ENCODE measurements at regions not wholly inside any gene's neighbourhood (a gene's known extent, or its start where the extent isn't known, plus 50 kb on each side); places are given as distances from the start of the nearest gene placed in this dataset.
"Not testable (repeated sequence)": the region's sequence is repeated elsewhere in the genome, so short reads cannot be mapped to it uniquely, and the experiment has no call there.

DNA sequence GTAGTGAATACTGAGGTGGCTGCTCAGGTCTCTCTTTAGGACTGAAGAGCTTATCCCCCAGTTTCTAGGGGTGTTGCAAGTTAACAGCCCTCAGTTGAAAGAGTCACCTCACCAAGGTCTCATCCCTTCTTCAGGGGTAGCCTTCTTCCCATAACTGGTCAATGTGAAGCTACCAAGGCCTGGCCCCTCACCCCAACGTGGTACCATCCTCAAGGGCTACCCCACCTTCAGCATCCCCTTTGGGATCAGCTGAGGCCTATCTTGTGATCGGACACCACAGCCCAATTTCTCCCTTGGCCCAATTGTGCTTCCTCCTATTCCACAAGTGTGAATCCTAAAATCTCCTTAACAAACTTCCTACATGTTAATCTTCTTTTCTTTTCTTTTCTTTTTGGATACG is 289.5 kb upstream of the MKLN1 start:
- H3K27ac ChIP-seq (ENCODE audit: low read length) = peak overlapping the region; percentile 11
- H3K4me1 ChIP-seq (ENCODE audit: control insufficient read depth in 1 of 2, insufficient read depth in 2 of 2, low read length in 2 of 2) = peaks cover 8 to 34% of the 10 kb centered on the region in 2 donors
- no peaks in the 10 kb centered on the region for H3K27me3 ChIP-seq (ENCODE audit: low read depth, low read length)
- no peak overlapping the region for H3K4me3 ChIP-seq (ENCODE audit: low read depth in 1 of 2, low read length in 2 of 2)
- H3K9me3 ChIP-seq (ENCODE audit: control insufficient read depth in 1 of 2, low read length in 2 of 2) = no peaks in the 10 kb centered on the region
- H3K36me3 ChIP-seq (ENCODE audit: control insufficient read depth in 1 of 2, insufficient read depth in 2 of 2, low read length in 2 of 2) = no peaks in the 10 kb centered on the region

DNA sequence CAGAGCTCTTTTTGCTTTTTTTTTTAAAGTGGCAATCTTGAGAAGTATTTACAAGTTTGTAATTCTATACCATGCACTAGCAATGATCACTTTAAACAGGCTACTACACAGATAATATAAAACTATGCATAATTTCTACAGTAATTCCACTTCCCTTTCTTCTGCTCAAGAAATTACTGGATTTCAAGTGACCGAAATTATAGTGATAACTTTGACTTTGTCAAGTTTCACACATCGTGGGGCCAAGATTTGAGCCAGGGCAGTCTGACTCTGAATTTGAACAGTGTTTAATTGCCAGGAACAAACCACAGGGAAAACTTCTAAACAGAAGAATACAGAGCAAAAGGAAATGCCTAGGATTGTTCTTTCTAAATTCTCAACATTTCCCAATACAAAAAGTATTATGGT is 288.3 kb upstream of the MKLN1 start:
- no peaks in the 10 kb centered on the region for H3K9me3 ChIP-seq (ENCODE audit: control insufficient read depth in 1 of 2, low read length in 2 of 2)
- no peaks in the 10 kb centered on the region for H3K27me3 ChIP-seq (ENCODE audit: low read depth, low read length)
- H3K4me3 ChIP-seq (ENCODE audit: low read depth in 1 of 2, low read length in 2 of 2) = no peak overlapping the region
- H3K36me3 ChIP-seq (ENCODE audit: control insufficient read depth in 1 of 2, insufficient read depth in 2 of 2, low read length in 2 of 2) = no peaks in the 10 kb centered on the region
- peaks cover 8 to 29% of the 10 kb centered on the region in 2 donors for H3K4me1 ChIP-seq (ENCODE audit: control insufficient read depth in 1 of 2, insufficient read depth in 2 of 2, low read length in 2 of 2)
- peak overlapping the region; percentile 69 for H3K27ac ChIP-seq (ENCODE audit: low read length)

DNA sequence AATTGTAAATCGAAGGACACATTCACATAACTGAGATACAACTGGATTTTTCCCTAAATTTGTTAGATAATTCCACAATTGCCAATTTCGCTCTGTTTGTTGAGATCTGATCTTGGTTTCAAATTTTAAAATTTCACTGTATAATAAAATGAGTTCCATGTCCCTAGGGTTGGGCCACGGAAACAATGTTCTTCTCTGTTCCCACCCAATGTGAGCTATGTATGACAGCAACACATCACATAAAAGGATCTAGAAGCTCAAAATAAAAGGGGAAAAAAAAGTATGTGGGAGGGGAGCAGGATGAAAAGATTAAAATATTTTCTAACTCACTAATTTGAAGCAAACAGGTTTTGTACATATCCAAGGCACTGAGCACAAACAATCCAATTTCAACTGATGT is 287.8 kb upstream of the MKLN1 start:
- H3K9me3 ChIP-seq (ENCODE audit: control insufficient read depth in 1 of 2, low read length in 2 of 2) = no peaks in the 10 kb centered on the region
- no peaks in the 10 kb centered on the region for H3K36me3 ChIP-seq (ENCODE audit: control insufficient read depth in 1 of 2, insufficient read depth in 2 of 2, low read length in 2 of 2)
- H3K27me3 ChIP-seq (ENCODE audit: low read depth, low read length) = no peaks in the 10 kb centered on the region
- H3K4me1 ChIP-seq (ENCODE audit: control insufficient read depth in 1 of 2, insufficient read depth in 2 of 2, low read length in 2 of 2) = peaks cover 8 to 25% of the 10 kb centered on the region in 2 donors
- peak overlapping the region; percentile 69 for H3K27ac ChIP-seq (ENCODE audit: low read length)
- H3K4me3 ChIP-seq (ENCODE audit: low read depth in 1 of 2, low read length in 2 of 2) = no peak overlapping the region

DNA sequence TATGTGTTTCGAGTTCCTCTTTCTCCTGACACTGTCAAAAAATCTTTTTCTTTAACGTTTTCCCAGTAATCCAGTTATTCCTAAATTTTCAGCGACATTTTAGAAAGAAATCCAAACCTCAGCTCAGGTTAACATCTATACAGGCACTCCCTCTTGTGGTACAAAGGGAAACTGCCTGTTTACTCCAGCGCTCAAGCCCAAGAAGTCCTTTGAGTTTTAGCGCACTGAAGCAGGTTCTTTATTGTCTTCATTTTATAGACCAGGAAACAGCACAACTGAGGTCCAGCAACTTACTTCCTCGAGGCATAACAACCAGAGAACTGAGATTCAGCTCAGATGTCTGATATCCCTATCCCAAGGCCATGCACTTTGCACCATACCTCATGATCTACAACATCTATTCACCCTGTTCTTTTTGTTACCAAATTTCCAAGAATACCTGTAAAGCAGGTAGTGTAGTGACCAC is 287.2 kb upstream of the MKLN1 start:
- Histone ChIP-seq H3K27me3 (ENCODE audit: low read depth, low read length) (no peaks in the 10 kb centered on the region), H3K4me1 (ENCODE audit: control insufficient read depth in 1 of 2, insufficient read depth in 2 of 2, low read length in 2 of 2) (peaks cover 8 to 22% of the 10 kb centered on the region in 2 donors), H3K36me3 (ENCODE audit: control insufficient read depth in 1 of 2, insufficient read depth in 2 of 2, low read length in 2 of 2) (no peaks in the 10 kb centered on the region), H3K27ac (ENCODE audit: low read length) (peak overlapping the region; percentile 18), H3K9me3 (ENCODE audit: control insufficient read depth in 1 of 2, low read length in 2 of 2) (peaks cover 0 to 1% of the 10 kb centered on the region in 2 donors), H3K4me3 (ENCODE audit: low read depth in 1 of 2, low read length in 2 of 2) (no peak overlapping the region)

DNA sequence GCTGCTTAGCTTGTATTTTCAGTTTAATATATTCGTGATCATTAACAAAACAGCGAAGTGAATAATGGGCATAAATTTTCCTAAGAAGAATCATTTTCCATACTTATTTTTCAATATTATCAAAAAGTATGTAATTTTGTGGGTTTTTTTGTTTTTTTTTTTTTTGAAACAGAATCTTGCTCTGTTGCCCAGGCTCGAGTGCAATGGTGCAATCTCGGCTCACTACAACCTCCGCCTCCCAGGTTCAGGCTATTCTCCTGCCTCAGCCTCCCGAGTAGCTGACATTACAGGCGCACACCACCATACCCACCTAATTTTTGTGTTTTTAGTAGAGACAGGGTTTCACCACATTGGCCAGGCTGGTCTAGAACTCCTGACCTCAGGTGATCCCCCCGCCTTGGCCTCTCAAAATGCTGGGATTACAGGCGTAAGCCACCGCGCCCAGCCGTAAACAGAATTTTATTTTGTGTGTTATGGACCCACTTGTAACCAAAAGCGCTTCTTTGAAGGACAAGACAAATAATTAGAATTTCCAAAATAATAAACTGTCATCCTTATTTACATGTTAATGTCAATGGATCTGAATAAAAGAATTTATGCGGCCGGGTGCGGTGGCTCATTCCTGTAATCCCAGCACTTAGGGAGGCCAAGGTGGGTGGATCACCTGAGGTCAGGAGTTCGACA is 286.5 kb upstream of the MKLN1 start:
- not testable (repeated sequence) for H3K36me3 ChIP-seq (ENCODE audit: control insufficient read depth in 1 of 2, insufficient read depth in 2 of 2, low read length in 2 of 2); H3K4me3 ChIP-seq (ENCODE audit: low read depth in 1 of 2, low read length in 2 of 2); H3K27me3 ChIP-seq (ENCODE audit: low read depth, low read length); H3K27ac ChIP-seq (ENCODE audit: low read length); H3K9me3 ChIP-seq (ENCODE audit: control insufficient read depth in 1 of 2, low read length in 2 of 2)
- peaks cover 8 to 22% of the 10 kb centered on the region in 2 donors for H3K4me1 ChIP-seq (ENCODE audit: control insufficient read depth in 1 of 2, insufficient read depth in 2 of 2, low read length in 2 of 2)

DNA sequence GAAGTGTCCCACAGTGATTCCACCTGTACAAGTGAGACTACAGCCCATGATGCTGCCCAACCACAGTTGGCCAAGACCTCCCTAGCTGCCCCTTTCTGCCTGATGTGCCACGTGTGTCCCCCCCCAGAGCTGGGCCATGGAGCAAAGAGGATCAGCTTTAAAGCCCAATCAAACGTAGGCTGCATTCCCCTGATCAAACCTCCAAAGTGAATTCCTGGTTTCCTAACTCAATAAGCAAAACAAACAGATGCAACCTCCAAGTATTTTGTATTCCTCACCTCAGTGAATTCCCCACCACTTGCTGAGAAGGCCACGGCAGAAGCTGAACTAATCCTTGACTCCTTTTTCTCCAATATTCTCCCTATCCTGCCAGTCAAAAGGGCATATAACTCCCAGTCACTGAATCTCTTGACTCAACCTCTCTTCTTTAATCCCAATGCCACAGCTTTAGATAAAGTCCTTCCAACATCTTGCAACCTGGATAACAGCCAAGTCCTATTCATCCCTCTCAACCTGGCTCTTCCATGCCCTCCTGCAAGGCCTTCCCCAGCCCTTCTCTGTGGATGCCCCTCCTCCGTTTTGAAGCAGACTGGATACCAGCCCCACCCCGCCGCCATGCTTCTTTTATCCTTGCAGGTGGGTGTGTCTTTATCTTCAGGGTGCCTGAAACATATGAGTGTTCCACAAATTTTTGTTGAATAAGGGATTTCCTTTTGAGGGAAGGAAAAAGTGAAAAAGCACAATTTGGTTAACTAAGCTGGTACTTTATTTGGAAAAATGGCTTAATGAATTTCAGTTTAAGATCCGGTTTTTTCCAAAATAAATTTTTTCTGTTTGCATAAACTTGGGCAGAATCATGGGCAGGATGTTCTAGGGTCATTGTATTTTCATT is 285.2 kb upstream of the MKLN1 start:
- Histone ChIP-seq H3K4me3 (ENCODE audit: low read depth in 1 of 2, low read length in 2 of 2) (no peak overlapping the region), H3K4me1 (ENCODE audit: control insufficient read depth in 1 of 2, insufficient read depth in 2 of 2, low read length in 2 of 2) (peaks cover 8 to 22% of the 10 kb centered on the region in 2 donors), H3K36me3 (ENCODE audit: control insufficient read depth in 1 of 2, insufficient read depth in 2 of 2, low read length in 2 of 2) (no peaks in the 10 kb centered on the region), H3K9me3 (ENCODE audit: control insufficient read depth in 1 of 2, low read length in 2 of 2) (peaks cover 0 to 5% of the 10 kb centered on the region in 2 donors), H3K27ac (ENCODE audit: low read length) (no peak overlapping the region), H3K27me3 (ENCODE audit: low read depth, low read length) (no peaks in the 10 kb centered on the region)

DNA sequence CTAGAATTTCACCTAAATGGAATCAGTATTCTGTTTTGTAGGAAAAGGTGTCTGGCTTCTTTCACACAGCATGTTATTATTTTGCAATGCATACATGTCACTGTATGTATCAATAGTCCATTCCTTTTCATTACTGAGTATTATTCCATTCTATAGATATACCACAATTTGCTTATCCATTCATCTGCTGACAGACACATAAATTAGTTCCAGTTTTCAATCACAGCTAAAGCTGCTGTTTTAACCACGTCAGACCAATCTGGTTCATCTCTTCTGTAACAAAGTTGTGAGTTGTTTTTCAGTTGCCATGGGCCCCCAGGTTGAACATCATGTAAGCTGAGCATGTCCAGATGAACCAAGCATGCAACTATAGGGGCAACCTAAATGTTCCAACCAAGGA is 282.1 kb upstream of the MKLN1 start:
- Histone ChIP-seq H3K4me3 (ENCODE audit: low read depth in 1 of 2, low read length in 2 of 2) (no peak overlapping the region), H3K36me3 (ENCODE audit: control insufficient read depth in 1 of 2, insufficient read depth in 2 of 2, low read length in 2 of 2) (no peaks in the 10 kb centered on the region), H3K27me3 (ENCODE audit: low read depth, low read length) (no peaks in the 10 kb centered on the region), H3K9me3 (ENCODE audit: control insufficient read depth in 1 of 2, low read length in 2 of 2) (peaks cover 0 to 5% of the 10 kb centered on the region in 2 donors), H3K27ac (ENCODE audit: low read length) (no peak overlapping the region), H3K4me1 (ENCODE audit: control insufficient read depth in 1 of 2, insufficient read depth in 2 of 2, low read length in 2 of 2) (peaks cover 0 to 18% of the 10 kb centered on the region in 2 donors)

DNA sequence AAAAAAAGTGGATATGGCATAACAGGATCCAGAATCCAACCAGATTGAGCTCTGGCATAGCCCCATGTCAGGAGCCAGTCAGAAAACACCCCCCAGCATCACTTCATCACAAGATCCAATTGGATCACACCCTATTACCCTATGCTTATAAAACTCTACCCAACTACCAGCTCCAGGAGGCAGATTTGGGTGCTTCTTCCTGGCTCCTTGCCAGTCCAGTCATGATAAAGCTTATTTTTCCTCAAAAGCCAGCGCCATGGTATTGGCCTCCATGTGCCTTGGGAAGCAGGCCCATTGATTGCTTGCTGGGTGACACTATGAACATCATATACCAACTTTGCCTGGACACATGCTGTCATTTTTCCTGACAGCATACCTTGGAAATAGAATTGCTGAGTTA is 281.4 kb upstream of the MKLN1 start:
- no peak overlapping the region for H3K27ac ChIP-seq (ENCODE audit: low read length)
- H3K27me3 ChIP-seq (ENCODE audit: low read depth, low read length) = no peaks in the 10 kb centered on the region
- peaks cover 0 to 19% of the 10 kb centered on the region in 2 donors for H3K4me1 ChIP-seq (ENCODE audit: control insufficient read depth in 1 of 2, insufficient read depth in 2 of 2, low read length in 2 of 2)
- H3K4me3 ChIP-seq (ENCODE audit: low read depth in 1 of 2, low read length in 2 of 2) = no peak overlapping the region
- H3K9me3 ChIP-seq (ENCODE audit: control insufficient read depth in 1 of 2, low read length in 2 of 2) = peaks cover 0 to 5% of the 10 kb centered on the region in 2 donors
- H3K36me3 ChIP-seq (ENCODE audit: control insufficient read depth in 1 of 2, insufficient read depth in 2 of 2, low read length in 2 of 2) = peaks cover 0 to 2% of the 10 kb centered on the region in 2 donors

DNA sequence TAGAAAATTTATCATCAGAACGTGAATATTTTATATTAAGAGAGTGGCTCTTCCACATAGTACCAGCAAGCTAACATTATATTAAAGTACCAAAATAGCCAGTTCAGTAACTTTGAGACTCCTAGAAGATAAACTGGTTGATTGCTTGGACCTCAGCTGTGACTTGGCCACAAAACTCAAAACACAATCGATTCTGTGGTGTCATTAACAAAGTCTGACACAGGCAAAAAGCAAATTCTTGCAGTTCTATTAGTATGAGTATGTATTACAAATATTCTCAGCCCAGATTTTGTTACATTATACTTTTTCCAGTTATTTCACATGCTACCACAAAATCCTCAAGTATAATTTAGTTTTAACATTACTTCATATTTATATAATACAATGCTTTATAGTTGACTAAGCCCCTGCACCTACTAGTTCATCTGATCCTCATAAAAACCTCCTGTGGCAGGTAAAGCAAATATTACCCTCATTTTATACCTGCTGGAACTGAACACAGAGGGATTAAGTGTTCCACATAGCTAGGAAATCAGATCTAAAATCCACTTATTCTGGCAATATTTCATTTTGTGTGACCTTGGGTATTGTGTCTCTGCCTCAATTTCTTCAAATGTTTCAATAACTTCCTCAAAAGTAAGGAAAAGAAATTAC is 279.9 kb upstream of the MKLN1 start:
- Histone ChIP-seq H3K27ac (ENCODE audit: low read length) (no peak overlapping the region), H3K4me1 (ENCODE audit: control insufficient read depth in 1 of 2, insufficient read depth in 2 of 2, low read length in 2 of 2) (peaks cover 0 to 21% of the 10 kb centered on the region in 2 donors)

DNA sequence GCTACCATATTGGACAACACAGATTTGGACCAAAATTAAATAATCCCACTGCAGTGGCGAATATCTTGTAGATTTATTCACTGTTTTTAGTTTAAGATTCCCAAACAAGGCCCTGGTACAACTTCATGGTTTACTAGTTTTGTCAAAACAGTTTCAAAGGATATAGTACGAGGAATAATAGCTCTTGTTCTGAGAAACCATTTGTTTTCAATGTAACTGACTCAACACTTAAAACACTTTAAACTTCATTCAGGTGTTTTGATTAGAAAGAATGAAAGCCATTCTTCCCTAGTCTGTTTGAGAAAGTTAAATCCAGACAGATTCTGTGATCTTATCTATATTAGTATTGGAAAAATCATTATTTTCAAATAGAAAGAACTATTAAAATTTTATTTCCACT is 276.4 kb upstream of the MKLN1 start:
- Histone ChIP-seq H3K4me1 (ENCODE audit: control insufficient read depth in 1 of 2, insufficient read depth in 2 of 2, low read length in 2 of 2) (peaks cover 5 to 41% of the 10 kb centered on the region in 2 donors), H3K9me3 (ENCODE audit: control insufficient read depth in 1 of 2, low read length in 2 of 2) (no peaks in the 10 kb centered on the region), H3K27ac (ENCODE audit: low read length) (no peak overlapping the region), H3K27me3 (ENCODE audit: low read depth, low read length) (no peaks in the 10 kb centered on the region), H3K4me3 (ENCODE audit: low read depth in 1 of 2, low read length in 2 of 2) (no peak overlapping the region), H3K36me3 (ENCODE audit: control insufficient read depth in 1 of 2, insufficient read depth in 2 of 2, low read length in 2 of 2) (peaks cover 0 to 3% of the 10 kb centered on the region in 2 donors)

More for the DNA sequence above, 279.9 kb upstream of the MKLN1 start:
- Histone ChIP-seq H3K36me3 (ENCODE audit: control insufficient read depth in 1 of 2, insufficient read depth in 2 of 2, low read length in 2 of 2) (peaks cover 0 to 3% of the 10 kb centered on the region in 2 donors), H3K9me3 (ENCODE audit: control insufficient read depth in 1 of 2, low read length in 2 of 2) (peaks cover 0 to 5% of the 10 kb centered on the region in 2 donors), H3K4me3 (ENCODE audit: low read depth in 1 of 2, low read length in 2 of 2) (no peak overlapping the region), H3K27me3 (ENCODE audit: low read depth, low read length) (no peaks in the 10 kb centered on the region)

DNA sequence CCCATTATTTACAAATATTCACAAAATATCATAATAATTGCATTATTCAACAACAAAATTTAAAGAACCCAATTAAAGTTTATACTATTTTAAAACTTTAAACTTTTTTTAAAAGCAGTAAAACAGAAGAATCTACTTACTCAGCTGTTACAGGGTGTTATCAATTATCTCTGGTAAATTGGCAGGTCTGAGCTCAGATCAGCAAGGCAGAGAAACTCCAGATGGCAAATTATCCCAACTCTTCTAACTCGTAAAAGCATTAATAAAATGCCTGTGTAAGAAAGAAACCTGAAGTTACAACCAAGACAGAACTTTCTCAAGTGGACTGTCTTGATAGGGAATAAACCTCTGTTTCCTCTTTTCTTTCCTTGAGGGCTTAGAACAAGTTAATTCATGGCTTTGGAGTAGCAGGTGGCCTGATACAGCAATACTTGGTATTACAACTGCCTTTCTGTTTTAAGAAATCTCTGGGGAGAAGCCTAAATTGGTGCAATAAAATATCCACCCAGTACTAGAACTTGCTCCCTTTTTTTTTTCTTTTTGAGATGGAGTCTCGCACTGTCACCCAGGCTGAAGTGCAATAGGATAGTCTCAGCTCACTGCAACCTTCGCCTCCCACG is 275.3 kb upstream of the MKLN1 start:
- H3K4me1 ChIP-seq (ENCODE audit: control insufficient read depth in 1 of 2, insufficient read depth in 2 of 2, low read length in 2 of 2) = peaks cover 5 to 52% of the 10 kb centered on the region in 2 donors
- no peak overlapping the region for H3K27ac ChIP-seq (ENCODE audit: low read length)
- no peak overlapping the region for H3K4me3 ChIP-seq (ENCODE audit: low read depth in 1 of 2, low read length in 2 of 2)
- no peaks in the 10 kb centered on the region for H3K9me3 ChIP-seq (ENCODE audit: control insufficient read depth in 1 of 2, low read length in 2 of 2)
- H3K36me3 ChIP-seq (ENCODE audit: control insufficient read depth in 1 of 2, insufficient read depth in 2 of 2, low read length in 2 of 2) = peaks cover 0 to 3% of the 10 kb centered on the region in 2 donors
- no peaks in the 10 kb centered on the region for H3K27me3 ChIP-seq (ENCODE audit: low read depth, low read length)
